Activated B cell treated with CpG ODN at 0.5 μM for 24 hours (primary cell): ENCODE measurements at regions not wholly inside any gene's neighbourhood (a gene's known extent, or its start where the extent isn't known, plus 50 kb on each side); places are given as distances from the start of the nearest gene placed in this dataset.

Source experiments
- ATAC-seq: fragments of 200-7000 bp; cut with Tn5 transposase; one replicate; pipeline ENCODE4 v1.10.0; 2021; ENCODE audit warnings: low read depth, mild to moderate bottlenecking, moderate library complexity
- CTCF ChIA-PET: fragments of 350-600 bp; sonication (Branson Sonifier 250); formaldehyde crosslinking; loops from one replicate; lab custom pipeline; 2021; ENCODE audit warnings: antibody characterized with exemption; lab: Charles Lee
- POLR2A ChIA-PET: fragments of 350-600 bp; sonication (Branson Sonifier 250); formaldehyde crosslinking; loops from one replicate; lab custom pipeline; 2021; ENCODE audit warnings: antibody characterized with exemption; lab: Charles Lee
- DNase-seq: peaks from one replicate; pipeline ENCODE4 v3.0.0; 2022
- H3K27ac Mint-ChIP-seq: one replicate; pipeline ENCODE4 v1.8.0; 2020; ENCODE audit warnings: mixed read lengths
- H3K27me3 Mint-ChIP-seq: one replicate; pipeline ENCODE4 v1.8.0; 2021; ENCODE audit warnings: mixed read lengths
- H3K36me3 Mint-ChIP-seq: one replicate; pipeline ENCODE4 v1.8.0; 2021; ENCODE audit warnings: low read depth, mixed read lengths
- H3K4me1 Mint-ChIP-seq: one replicate; pipeline ENCODE4 v1.8.0; 2021; ENCODE audit warnings: mixed read lengths
- H3K4me3 Mint-ChIP-seq: one replicate; pipeline ENCODE4 v1.8.0; 2020; ENCODE audit warnings: mild to moderate bottlenecking, mixed read lengths
- H3K9me3 Mint-ChIP-seq: one replicate; pipeline ENCODE4 v1.8.0; 2020; ENCODE audit warnings: mixed read lengths
- intact Hi-C: fragments of 100-400 bp; cut with micrococcal nuclease; formaldehyde crosslinking; loops from one replicate; pipeline ENCODE4 v1.15.1; 2024
- TF ChIP-seq, protein P1 (sequence below): fragments of 200-600 bp; IDR thresholded peaks from one replicate; pipeline ENCODE4 v1.8.0; 2022; ENCODE audit warnings: antibody characterized with exemption, mild to moderate bottlenecking

DNA sequence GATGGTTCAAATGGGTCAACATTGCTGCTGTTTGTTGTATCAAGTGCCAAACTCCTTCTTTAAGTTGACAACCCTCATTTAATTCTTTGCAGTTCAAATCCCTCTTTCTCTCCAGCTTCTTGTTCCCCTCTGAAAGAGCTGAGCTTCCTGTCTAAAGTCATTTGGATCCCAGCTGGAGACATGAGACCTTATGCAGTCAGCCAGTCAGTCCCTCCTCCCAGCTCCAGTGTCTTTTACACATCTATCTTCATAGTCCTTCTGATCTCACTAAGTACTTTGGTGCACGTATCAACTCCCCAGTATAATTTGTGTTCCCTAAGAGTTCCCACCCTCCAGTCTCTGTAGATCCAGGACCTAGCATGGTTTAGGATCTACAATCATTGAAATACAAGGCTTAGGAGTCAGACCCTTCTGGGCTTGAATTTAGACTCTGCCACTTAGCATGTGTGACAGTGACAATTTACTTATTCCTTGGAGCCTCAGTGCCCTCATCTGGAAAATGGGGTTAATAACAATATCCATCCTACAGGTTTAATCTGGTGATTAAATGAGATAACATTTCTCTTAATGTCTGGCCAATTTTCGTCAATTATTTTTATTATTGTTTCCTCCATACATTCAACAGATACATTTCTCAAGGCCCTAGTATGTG, 102.8 kb upstream of the SEMA6D start:
- Mint-ChIP-seq H3K36me3 (no peaks in the 10 kb centered on the region), H3K4me3 (no peak overlapping the region), H3K27ac (no peak overlapping the region), H3K4me1 (no peaks in the 10 kb centered on the region), H3K27me3 (no peaks in the 10 kb centered on the region), H3K9me3 (no peaks in the 10 kb centered on the region)
- ChIA-PET POLR2A (no interaction called here), CTCF (no interaction called here)
- no peak for ATAC-seq
- no peak for DNase-seq
- TF ChIP-seq, protein P1, sequence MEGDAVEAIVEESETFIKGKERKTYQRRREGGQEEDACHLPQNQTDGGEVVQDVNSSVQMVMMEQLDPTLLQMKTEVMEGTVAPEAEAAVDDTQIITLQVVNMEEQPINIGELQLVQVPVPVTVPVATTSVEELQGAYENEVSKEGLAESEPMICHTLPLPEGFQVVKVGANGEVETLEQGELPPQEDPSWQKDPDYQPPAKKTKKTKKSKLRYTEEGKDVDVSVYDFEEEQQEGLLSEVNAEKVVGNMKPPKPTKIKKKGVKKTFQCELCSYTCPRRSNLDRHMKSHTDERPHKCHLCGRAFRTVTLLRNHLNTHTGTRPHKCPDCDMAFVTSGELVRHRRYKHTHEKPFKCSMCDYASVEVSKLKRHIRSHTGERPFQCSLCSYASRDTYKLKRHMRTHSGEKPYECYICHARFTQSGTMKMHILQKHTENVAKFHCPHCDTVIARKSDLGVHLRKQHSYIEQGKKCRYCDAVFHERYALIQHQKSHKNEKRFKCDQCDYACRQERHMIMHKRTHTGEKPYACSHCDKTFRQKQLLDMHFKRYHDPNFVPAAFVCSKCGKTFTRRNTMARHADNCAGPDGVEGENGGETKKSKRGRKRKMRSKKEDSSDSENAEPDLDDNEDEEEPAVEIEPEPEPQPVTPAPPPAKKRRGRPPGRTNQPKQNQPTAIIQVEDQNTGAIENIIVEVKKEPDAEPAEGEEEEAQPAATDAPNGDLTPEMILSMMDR, result no peak
- intact Hi-C loops, result no loop called here

DNA sequence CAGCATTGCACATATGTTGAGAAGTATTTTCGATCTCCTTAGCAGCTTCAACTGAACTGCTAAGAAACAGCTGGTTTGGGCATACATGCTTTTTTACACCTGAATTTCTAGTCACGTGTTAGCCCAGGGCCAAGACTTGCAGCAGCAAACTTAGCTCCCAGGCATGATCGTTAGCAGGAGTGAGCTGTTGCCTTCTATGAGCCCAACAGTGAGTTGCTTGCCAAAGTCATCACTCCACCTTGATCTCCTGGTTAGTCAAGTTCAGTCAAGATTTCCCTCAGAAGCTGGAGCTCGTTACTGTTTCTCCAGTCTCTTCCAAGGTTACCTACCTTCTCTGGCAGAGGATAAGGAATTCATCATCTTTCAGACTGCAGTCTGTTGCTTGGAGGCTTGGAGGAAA, 100.4 kb upstream of the SEMA6D start:
- DNase-seq (no peak), ATAC-seq (no peak)
- H3K36me3 Mint-ChIP-seq, result no peaks in the 10 kb centered on the region
- H3K27ac Mint-ChIP-seq, result no peak overlapping the region
- intact Hi-C loops, result no loop called here
- TF ChIP-seq, protein P1, result no peak
- no peaks in the 10 kb centered on the region for H3K4me1 Mint-ChIP-seq
- CTCF ChIA-PET, result no interaction called here
- H3K27me3 Mint-ChIP-seq, result no peaks in the 10 kb centered on the region
- no peak overlapping the region for H3K4me3 Mint-ChIP-seq
- H3K9me3 Mint-ChIP-seq, result no peaks in the 10 kb centered on the region
- POLR2A ChIA-PET, result no interaction called here

DNA sequence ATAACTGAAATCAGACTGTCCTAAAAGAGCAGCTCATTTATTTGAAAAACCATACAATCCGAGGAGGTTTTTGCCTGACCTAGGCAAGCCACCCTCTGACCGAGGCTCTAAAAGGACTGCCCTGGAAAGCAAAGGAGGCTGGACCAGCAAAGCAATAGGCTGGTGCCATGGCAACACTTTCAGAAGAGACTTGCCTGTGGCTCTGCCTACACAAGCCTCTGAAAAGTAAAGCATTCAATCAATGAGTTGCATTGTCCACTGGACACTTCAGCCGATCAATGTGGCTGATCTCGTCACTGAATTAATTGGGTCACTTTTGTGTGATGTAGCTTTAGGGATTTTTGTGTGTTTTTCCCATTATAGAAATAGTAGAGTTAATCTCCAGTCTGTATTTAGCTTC, 99.1 kb upstream of the SEMA6D start:
- ChIA-PET CTCF (no interaction called here), POLR2A (no interaction called here)
- H3K27ac Mint-ChIP-seq, result no peak overlapping the region
- no peaks in the 10 kb centered on the region for H3K36me3 Mint-ChIP-seq
- no peak for ATAC-seq
- TF ChIP-seq, protein P1, result no peak
- no peaks in the 10 kb centered on the region for H3K9me3 Mint-ChIP-seq
- no peaks in the 10 kb centered on the region for H3K4me1 Mint-ChIP-seq
- DNase-seq, result no peak
- no peak overlapping the region for H3K4me3 Mint-ChIP-seq
- intact Hi-C loops, result no loop called here
- H3K27me3 Mint-ChIP-seq, result no peaks in the 10 kb centered on the region

DNA sequence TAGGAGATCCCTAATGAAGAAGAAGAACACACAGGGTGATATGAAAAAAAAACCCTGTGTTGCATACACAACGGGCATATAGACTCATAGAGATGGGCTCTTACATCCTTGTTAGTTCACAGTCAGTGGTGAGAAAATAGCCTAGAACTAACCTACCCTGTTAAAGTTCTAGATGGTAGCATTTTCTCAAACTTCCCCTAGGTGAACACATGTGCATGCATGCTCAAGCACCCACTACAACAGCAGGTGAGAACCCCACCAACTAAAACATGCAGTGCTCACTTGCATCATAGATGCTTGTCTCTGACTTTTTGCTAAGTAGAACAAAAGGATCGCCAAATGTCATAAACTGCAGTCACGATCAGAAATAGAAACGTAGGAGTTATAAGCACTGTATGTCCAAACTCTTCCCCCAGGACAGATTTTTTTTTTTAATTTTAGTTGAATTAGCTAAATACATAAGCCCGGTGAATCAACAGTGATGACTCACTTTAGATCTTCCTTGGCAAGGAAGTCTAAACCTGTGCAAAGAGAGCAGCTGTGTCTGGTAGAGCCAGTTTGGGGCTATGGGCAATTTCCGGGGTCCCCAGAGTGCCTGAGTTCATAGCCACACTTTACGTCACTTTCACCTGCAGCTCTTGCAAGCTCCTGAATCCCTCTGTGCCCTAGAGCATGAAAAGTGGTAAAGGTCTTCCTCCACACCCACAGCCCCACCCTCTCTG, 96.2 kb upstream of the SEMA6D start:
- H3K4me3 Mint-ChIP-seq, result no peak overlapping the region
- TF ChIP-seq, protein P1, result no peak
- ChIA-PET CTCF (no interaction called here), POLR2A (no interaction called here)
- no peak for DNase-seq
- H3K27me3 Mint-ChIP-seq, result no peaks in the 10 kb centered on the region
- intact Hi-C loops, result no loop called here
- H3K9me3 Mint-ChIP-seq, result no peaks in the 10 kb centered on the region
- no peaks in the 10 kb centered on the region for H3K4me1 Mint-ChIP-seq
- ATAC-seq, result no peak
- H3K36me3 Mint-ChIP-seq, result no peaks in the 10 kb centered on the region
- no peak overlapping the region for H3K27ac Mint-ChIP-seq

DNA sequence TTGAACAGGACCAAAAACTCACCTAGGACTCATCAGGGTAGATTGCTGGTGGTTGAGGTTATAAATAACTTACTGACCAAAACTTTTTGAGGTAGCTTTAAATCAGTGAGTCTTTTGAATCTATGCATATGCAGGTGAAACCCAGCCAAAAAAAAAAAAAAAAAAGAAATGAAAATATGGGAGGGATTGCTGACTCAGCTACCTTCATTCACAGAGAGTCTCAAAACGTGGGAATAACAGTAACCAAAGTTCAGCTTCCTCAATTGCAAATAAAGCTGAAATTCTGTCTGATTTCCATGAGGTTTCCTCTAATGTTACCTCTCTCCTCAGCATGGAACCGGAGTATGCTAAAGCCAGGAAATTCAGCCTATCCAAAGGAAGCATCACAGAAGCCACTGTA, 95.2 kb upstream of the SEMA6D start:
- no peak for ATAC-seq
- POLR2A ChIA-PET, result no interaction called here
- intact Hi-C loops, result no loop called here
- H3K4me1 Mint-ChIP-seq, result no peaks in the 10 kb centered on the region
- TF ChIP-seq, protein P1, result no peak
- H3K4me3 Mint-ChIP-seq, result no peak overlapping the region
- CTCF ChIA-PET, result no interaction called here
- no peaks in the 10 kb centered on the region for H3K9me3 Mint-ChIP-seq
- no peaks in the 10 kb centered on the region for H3K36me3 Mint-ChIP-seq
- no peak overlapping the region for H3K27ac Mint-ChIP-seq
- DNase-seq, result no peak
- H3K27me3 Mint-ChIP-seq, result no peaks in the 10 kb centered on the region
